Stimulated activated naive CD4-positive, alpha-beta T cell (primary cell): ENCODE measurements at regions not wholly inside any gene's neighbourhood (a gene's known extent, or its start where the extent isn't known, plus 50 kb on each side); places are given as distances from the start of the nearest gene placed in this dataset.

Source experiments
- DNase-seq, 6 experiments: peaks; one replicate each; lab custom pipeline; 2025; lab: John Stamatoyannopoulos, UW

DNA sequence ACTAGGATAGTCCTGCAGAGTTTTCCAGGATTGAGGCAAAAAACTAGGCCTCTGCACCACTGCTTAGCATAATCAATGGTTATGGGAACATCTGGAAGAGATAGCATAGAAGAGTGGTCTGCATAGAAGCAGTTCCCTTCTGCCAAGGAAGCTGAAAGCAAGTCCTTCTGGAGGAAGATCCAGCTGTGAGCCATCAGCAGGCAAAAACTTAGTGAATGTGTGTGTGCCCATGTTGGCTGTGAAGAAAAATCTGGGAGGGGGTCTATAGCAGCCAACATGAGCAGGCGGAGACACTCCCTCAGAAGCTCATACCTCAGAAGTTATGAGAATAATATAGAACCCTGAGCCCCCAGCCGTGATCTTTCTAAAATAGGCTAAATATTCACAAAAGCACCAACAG lies 228.1 kb upstream of the STEAP1 start:
- no peak for DNase-seq

- no peak for DNase-seq
These were observed 227.6 kb upstream of the STEAP1 start for GRCh38 chr7:89926701-89927100.

GRCh38 chr7:89927762-89928161 lies 226.5 kb upstream of the STEAP1 start:
- no peak for DNase-seq

- no peak for DNase-seq
These were observed 225.8 kb upstream of the STEAP1 start for GRCh38 chr7:89928451-89928850.

- DNase-seq = no peak
These were observed 220.2 kb upstream of the STEAP1 start for GRCh38 chr7:89934101-89934500.

DNA sequence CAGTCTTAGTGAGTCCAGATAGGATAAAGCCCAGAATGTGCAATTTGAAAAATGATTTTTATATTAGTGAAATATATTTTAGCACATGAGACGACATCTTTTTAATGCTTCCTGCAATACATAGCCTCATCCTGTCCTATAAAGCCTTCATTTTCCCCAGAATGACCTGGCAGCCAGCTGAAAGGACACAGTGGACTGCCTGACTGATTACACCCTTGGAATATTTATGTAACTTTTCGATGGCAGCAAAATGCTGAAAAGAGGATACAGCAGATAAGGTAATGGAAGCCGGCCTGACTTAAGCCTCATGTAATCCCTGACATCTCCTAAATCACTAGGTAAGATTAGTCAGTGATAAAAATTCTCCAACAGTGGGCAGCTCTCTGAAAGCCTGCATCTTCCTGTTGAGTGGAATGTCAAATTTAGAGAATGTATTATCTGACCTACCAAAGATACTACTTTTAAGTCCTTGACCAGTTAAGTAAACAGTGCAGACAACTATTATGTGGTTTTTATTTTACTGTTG lies 210.7 kb upstream of the STEAP1 start:
- no peak for DNase-seq

- no peak for DNase-seq
These were observed 195.7 kb upstream of the STEAP1 start for GRCh38 chr7:89958525-89959068.

GRCh38 chr7:89966067-89966664 lies 188.1 kb upstream of the STEAP1 start:
- DNase-seq = no peak

GRCh38 chr7:89975577-89975976 lies 178.7 kb upstream of the STEAP1 start:
- DNase-seq = no peak

- DNase-seq = no peak
These were observed 166.6 kb upstream of the STEAP1 start for GRCh38 chr7:89987665-89988064.

DNA sequence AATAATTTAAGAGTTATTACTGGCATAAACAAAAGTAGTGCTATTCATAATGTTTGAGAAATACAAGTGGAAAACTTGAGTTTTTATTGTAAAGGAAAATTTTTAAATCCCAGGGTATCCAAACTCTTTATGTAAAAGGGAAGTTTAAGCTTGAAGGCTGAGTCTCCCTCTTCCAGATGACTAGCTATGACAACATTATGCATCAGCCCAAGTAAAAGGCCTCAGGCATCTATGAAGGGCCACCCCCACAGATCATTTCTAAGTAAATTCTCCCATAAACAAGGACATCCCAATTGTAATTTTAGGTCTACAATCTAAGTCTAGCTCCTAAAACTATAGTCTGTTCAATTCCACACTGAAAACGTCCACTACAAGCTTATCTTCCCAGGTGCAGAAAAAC lies 166.2 kb upstream of the STEAP1 start:
- DNase-seq = no peak

- no peak for DNase-seq
These were observed 164.8 kb upstream of the STEAP1 start for GRCh38 chr7:89989454-89989853.

GRCh38 chr7:89994483-89994882 lies 159.8 kb upstream of the STEAP1 start:
- no peak for DNase-seq

- DNase-seq = no peak
These were observed 155.7 kb upstream of the STEAP1 start for GRCh38 chr7:89998554-89998953.

DNA sequence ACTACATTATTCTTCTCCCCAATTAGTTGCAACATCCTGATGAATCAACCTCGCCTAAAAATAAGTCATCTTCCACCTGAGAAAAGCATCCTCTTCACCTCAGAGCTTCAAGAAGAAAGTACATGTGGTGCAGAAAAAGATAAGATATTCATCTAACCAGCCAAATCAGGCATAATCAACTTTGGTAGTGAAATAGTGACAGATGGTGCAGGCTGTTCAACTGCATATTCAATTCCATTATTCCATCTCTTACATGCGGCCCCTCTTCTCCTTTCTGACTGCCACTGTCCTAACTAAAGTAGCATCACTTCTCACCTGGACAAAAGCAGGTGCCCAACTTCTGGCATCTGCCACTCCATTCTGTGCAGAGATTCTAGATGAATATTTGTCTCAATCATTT lies 148.4 kb upstream of the STEAP1 start:
- DNase-seq = no peak

GRCh38 chr7:90007001-90007654 lies 147.1 kb upstream of the STEAP1 start:
- DNase-seq = no peak

DNA sequence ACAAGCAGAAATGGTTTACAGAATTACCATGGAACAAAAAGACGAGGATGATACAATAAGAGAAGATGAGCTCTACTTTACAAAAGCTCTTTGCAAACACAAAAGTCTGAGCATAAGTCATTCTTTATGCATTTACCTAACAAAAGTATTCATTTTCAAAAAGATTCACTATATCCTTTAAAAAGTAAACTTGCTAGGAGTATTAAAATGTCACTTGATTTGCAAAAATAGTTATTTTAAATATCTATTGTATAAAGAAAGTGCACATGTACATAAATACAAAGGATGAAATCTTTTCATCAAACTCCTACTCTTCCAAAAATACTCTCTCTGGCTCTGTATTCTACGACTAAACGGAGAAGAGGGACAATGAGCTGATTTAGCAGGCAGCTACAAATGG lies 146.4 kb upstream of the STEAP1 start:
- DNase-seq = no peak

GRCh38 chr7:90022213-90022612 lies 132.1 kb upstream of the STEAP1 start:
- DNase-seq = no peak

DNA sequence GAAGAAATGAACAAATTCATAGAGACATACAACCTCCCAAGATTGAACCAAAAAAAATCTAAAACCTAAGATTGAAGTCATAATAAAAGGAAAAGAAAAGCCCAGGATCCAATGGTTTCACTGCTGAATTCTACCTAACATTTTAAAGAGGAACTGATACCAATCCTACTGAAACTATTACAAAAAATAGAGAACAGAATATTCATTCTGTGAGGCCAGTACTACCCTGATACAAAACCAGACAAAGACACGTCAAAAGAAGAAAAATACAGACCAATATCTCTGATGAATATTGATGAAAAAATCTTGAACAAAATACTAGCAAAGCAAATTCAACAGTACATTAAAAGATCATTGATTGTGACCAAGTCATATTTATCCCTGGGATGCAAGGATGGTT lies 128.5 kb upstream of the STEAP1 start:
- no peak for DNase-seq

- no peak for DNase-seq
These were observed 120.4 kb upstream of the STEAP1 start for GRCh38 chr7:90033850-90034249.

DNA sequence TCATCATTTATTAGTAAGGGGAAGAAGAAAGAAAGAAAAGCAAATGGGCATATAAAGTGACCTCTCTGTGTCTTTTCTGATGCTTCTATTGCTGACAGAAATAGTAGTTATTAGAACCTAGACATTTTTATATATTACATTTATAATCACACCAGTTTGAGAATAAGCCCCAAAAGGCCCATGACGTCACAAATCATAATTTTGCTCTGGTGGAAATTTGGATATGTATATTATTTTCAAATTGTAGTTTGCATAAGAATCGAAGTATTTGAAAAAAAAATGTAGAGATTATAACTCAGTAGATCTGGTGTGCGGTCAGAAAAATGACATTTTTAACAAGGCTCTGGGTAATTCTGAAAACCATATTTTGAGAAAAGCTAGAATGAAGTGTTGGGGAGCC lies 101.2 kb upstream of the STEAP1 start:
- DNase-seq = no peak

- DNase-seq = no peak
These were observed 93.2 kb upstream of the STEAP1 start for GRCh38 chr7:90061077-90061476.

DNA sequence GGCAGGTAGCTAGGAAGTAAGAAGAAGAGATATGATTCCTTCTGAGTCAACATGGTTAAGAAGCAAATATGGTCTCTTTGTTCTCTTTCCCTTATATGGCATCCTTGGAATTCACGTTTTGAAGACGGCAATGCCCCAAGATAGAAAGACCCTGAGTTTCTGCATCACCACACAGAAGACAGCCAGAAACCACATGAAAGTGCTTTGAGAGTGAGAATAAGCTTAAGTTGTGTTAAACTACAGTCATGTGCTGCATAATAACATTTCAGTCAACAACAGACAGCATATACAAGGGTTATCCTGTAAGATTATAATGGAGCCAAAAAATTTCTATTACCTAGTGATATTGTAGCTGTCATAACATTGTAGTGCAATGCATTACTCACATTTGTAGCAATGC lies 89.9 kb upstream of the STEAP1 start:
- DNase-seq = no peak

GRCh38 chr7:90067171-90067570 lies 87.1 kb upstream of the STEAP1 start:
- DNase-seq = no peak
